Endodermal cell (in vitro differentiated cells): ENCODE measurements at regions not wholly inside any gene's neighbourhood (a gene's known extent, or its start where the extent isn't known, plus 50 kb on each side); places are given as distances from the start of the nearest gene placed in this dataset.
A peak's percentile ranks its signal among the peaks of the same experiment; 100 is the strongest.

Experiments
- DNase-seq: peaks from one replicate; pipeline ENCODE4 v3.0.0-alpha.2; 2017
- H3K27ac ChIP-seq: 2 replicates; pipeline ENCODE4 v1.5.1; 2013; ENCODE audit warnings: mild to moderate bottlenecking, low read depth, low read length, moderate library complexity
- H3K27me3 ChIP-seq: 2 replicates; pipeline ENCODE4 v1.6.1; 2013; ENCODE audit warnings: mild to moderate bottlenecking, low read length, moderate library complexity; ENCODE audit not compliant: insufficient read depth, control insufficient read depth, poor library complexity, severe bottlenecking
- H3K36me3 ChIP-seq: 2 replicates; pipeline ENCODE4 v1.7.0; 2013; ENCODE audit warnings: mild to moderate bottlenecking, low read length, moderate library complexity; ENCODE audit not compliant: control insufficient read depth, insufficient read depth
- H3K4me1 ChIP-seq: one replicate; pipeline ENCODE4 v1.7.0; 2013; ENCODE audit warnings: low read length; ENCODE audit not compliant: control insufficient read depth, insufficient read depth
- H3K4me3 ChIP-seq: 2 replicates; pipeline ENCODE4 v1.5.1; 2013; ENCODE audit warnings: mild to moderate bottlenecking, low read length, moderate library complexity
- H3K9ac ChIP-seq: 2 replicates; pipeline ENCODE4 v1.6.1; 2013; ENCODE audit warnings: mild to moderate bottlenecking, low read length, moderate library complexity; ENCODE audit not compliant: poor library complexity, severe bottlenecking; ENCODE audit errors: extremely low read depth
- H3K9me3 ChIP-seq: 2 replicates; pipeline ENCODE4 v1.6.1; 2013; ENCODE audit warnings: mild to moderate bottlenecking, low read length, moderate library complexity; ENCODE audit not compliant: control insufficient read depth
- H3K27ac Mint-ChIP-seq: 2 replicates; pipeline ENCODE4 v1.8.0; 2020; ENCODE audit warnings: mixed read lengths
- H3K27me3 Mint-ChIP-seq: 2 replicates; pipeline ENCODE4 v1.8.0; 2021; ENCODE audit warnings: mild to moderate bottlenecking, mixed read lengths; ENCODE audit not compliant: insufficient read depth
- H3K36me3 Mint-ChIP-seq: 2 replicates; pipeline ENCODE4 v1.8.0; 2020; ENCODE audit warnings: low read depth, mixed read lengths
- H3K4me1 Mint-ChIP-seq: 2 replicates; pipeline ENCODE4 v1.8.0; 2020; ENCODE audit warnings: mixed read lengths
- H3K4me3 Mint-ChIP-seq: 2 replicates; pipeline ENCODE4 v1.8.0; 2020; ENCODE audit warnings: mild to moderate bottlenecking, moderate library complexity, mixed read lengths
- H3K9me3 Mint-ChIP-seq: 2 replicates; pipeline ENCODE4 v1.8.0; 2020; ENCODE audit warnings: mild to moderate bottlenecking, mixed read lengths
- CTCF ChIP-seq: fragments of 200-600 bp; sonication (generic); conservative IDR thresholded peaks from 2 replicates; pipeline ENCODE4 v1.5.0; 2021; ENCODE audit warnings: antibody characterized with exemption, mild to moderate bottlenecking
- WGBS, 2 experiments: methylation state at CpG; one replicate each; pipeline versions ENCODE4 v1.1.5 to v1.1.7; 2013; ENCODE audit warnings: missing lambda C conversion rate in 2 of 2, mixed read lengths in 1 of 2; ENCODE audit not compliant: insufficient coverage in 1 of 2, insufficient read length in 1 of 2; 5-methylcytosine and 5-hydroxymethylcytosine counted together

- peaks cover 3% of the 10 kb centered on the region for H3K4me1 ChIP-seq
- peaks cover 36% of the 10 kb centered on the region for H3K27me3 ChIP-seq
- H3K9me3 ChIP-seq: peaks cover 6% of the 10 kb centered on the region
- Mint-ChIP-seq H3K27ac (peak overlapping the region; percentile 46), H3K4me3 (peak overlapping the region; percentile 62), H3K36me3 (peaks cover 2% of the 10 kb centered on the region), H3K27me3 (peaks cover 80% of the 10 kb centered on the region), H3K4me1 (peaks cover 33% of the 10 kb centered on the region), H3K9me3 (peaks cover 6% of the 10 kb centered on the region)
- no peaks in the 10 kb centered on the region for H3K36me3 ChIP-seq
- DNase-seq: peak; percentile 79
- 1 to 7% methylated on average over 3 to 19 of the region's 19 CpGs for WGBS, 2 experiments
- H3K4me3 ChIP-seq: peak overlapping the region; percentile 77
- no peak for TF ChIP-seq CTCF
- no peak overlapping the region for H3K9ac ChIP-seq
- H3K27ac ChIP-seq: no peak overlapping the region
Observed at GRCh38 chr15:98547741-98548138, 100.6 kb upstream of the IGF1R start.

GRCh38 chr15:98548139-98548971 lies 100.0 kb upstream of the IGF1R start:
- Mint-ChIP-seq H3K4me1 (peaks cover 33% of the 10 kb centered on the region), H3K4me3 (peak overlapping the region; percentile 62), H3K36me3 (peaks cover 2% of the 10 kb centered on the region), H3K9me3 (peaks cover 7% of the 10 kb centered on the region), H3K27ac (peak overlapping the region; percentile 46), H3K27me3 (peaks cover 85% of the 10 kb centered on the region)
- Histone ChIP-seq H3K4me1 (peaks cover 3% of the 10 kb centered on the region), H3K9me3 (peaks cover 6% of the 10 kb centered on the region), H3K27me3 (peaks cover 36% of the 10 kb centered on the region), H3K27ac (no peak overlapping the region), H3K36me3 (no peaks in the 10 kb centered on the region), H3K4me3 (peak overlapping the region; percentile 77), H3K9ac (no peak overlapping the region)
- peak; percentile 59 for TF ChIP-seq CTCF
- 0% methylated on average over 25 to 64 of the region's 65 CpGs for WGBS, 2 experiments
- peak; percentile 89 for DNase-seq

GRCh38 chr15:98549003-98549402 lies 99.3 kb upstream of the IGF1R start:
- peaks cover 36% of the 10 kb centered on the region for H3K27me3 ChIP-seq
- H3K36me3 ChIP-seq: no peaks in the 10 kb centered on the region
- H3K4me1 Mint-ChIP-seq: peaks cover 36% of the 10 kb centered on the region
- H3K9ac ChIP-seq: no peak overlapping the region
- DNase-seq: no peak
- H3K9me3 Mint-ChIP-seq: peaks cover 9% of the 10 kb centered on the region
- H3K4me1 ChIP-seq: peaks cover 3% of the 10 kb centered on the region
- no peak overlapping the region for H3K27ac ChIP-seq
- TF ChIP-seq CTCF: no peak
- peaks cover 87% of the 10 kb centered on the region for H3K27me3 Mint-ChIP-seq
- H3K27ac Mint-ChIP-seq: no peak overlapping the region
- H3K9me3 ChIP-seq: peaks cover 6% of the 10 kb centered on the region
- 82 to 88% methylated on average over 6 to 11 of the region's 11 CpGs for WGBS, 2 experiments
- H3K4me3 Mint-ChIP-seq: peak overlapping the region; percentile 62
- H3K4me3 ChIP-seq: peak overlapping the region; percentile 77
- H3K36me3 Mint-ChIP-seq: peaks cover 2% of the 10 kb centered on the region
